ENCODE measurements at regions not wholly inside any gene's neighbourhood (a gene's known extent, or its start where the extent isn't known, plus 50 kb on each side); places are given as distances from the start of the nearest gene placed in this dataset.

GRCh38 chr1:29436181-29436785 is 200.0 kb downstream of the PTPRU start:
- POLR2A ChIA-PET (ENCODE audit: low non-redundant PET), result no interaction called here
- no peak for TF ChIP-seq CTCF (conservative IDR thresholded peaks at IDR 0.05; ENCODE audit: low read depth)
- CTCF ChIA-PET, result interaction anchor here (0.5 to 0.7 kb wide), 2 partner anchors 8 to 138 kb away, joined by 4 to 5 read pairs; no protein-coding TSS in a partner anchor
- H3K27ac ChIP-seq, result no peak overlapping the region
- DNase-seq (ENCODE audit: low spot score), result no peak

GRCh38 chr1:29433830-29434229 is 197.5 kb downstream of the PTPRU start:
- TF ChIP-seq CTCF (conservative IDR thresholded peaks at IDR 0.05; ENCODE audit: low read depth), result no peak
- no peak for DNase-seq (ENCODE audit: low spot score)
- ChIA-PET POLR2A (ENCODE audit: low non-redundant PET) (no interaction called here), CTCF (no interaction called here)
- H3K27ac ChIP-seq, result no peak overlapping the region

- ChIA-PET CTCF (no interaction called here), POLR2A (ENCODE audit: low non-redundant PET) (no interaction called here)
- DNase-seq (ENCODE audit: low spot score), result no peak
- no peak for TF ChIP-seq CTCF (conservative IDR thresholded peaks at IDR 0.05; ENCODE audit: low read depth)
- no peak overlapping the region for H3K27ac ChIP-seq
These were observed 194.8 kb downstream of the PTPRU start for GRCh38 chr1:29431138-29431537.

GRCh38 chr1:29429656-29430055 is 193.3 kb downstream of the PTPRU start:
- POLR2A ChIA-PET (ENCODE audit: low non-redundant PET), result no interaction called here
- TF ChIP-seq CTCF (conservative IDR thresholded peaks at IDR 0.05; ENCODE audit: low read depth), result no peak
- CTCF ChIA-PET, result no interaction called here
- no peak overlapping the region for H3K27ac ChIP-seq
- no peak for DNase-seq (ENCODE audit: low spot score)

GRCh38 chr1:29428997-29429396 is 192.7 kb downstream of the PTPRU start:
- H3K27ac ChIP-seq, result no peak overlapping the region
- POLR2A ChIA-PET (ENCODE audit: low non-redundant PET), result no interaction called here
- DNase-seq (ENCODE audit: low spot score), result no peak
- CTCF ChIA-PET, result no interaction called here
- no peak for TF ChIP-seq CTCF (conservative IDR thresholded peaks at IDR 0.05; ENCODE audit: low read depth)

- no peak for TF ChIP-seq CTCF (conservative IDR thresholded peaks at IDR 0.05; ENCODE audit: low read depth)
- no peak for DNase-seq (ENCODE audit: low spot score)
- ChIA-PET CTCF (no interaction called here), POLR2A (ENCODE audit: low non-redundant PET) (no interaction called here)
- H3K27ac ChIP-seq, result no peak overlapping the region
These were observed 191.9 kb downstream of the PTPRU start for GRCh38 chr1:29428280-29428615.

All from RWPE1 (cell line).